HEK293 (cell line): ENCODE measurements at regions not wholly inside any gene's neighbourhood (a gene's known extent, or its start where the extent isn't known, plus 50 kb on each side); places are given as distances from the start of the nearest gene placed in this dataset.

Source experiments
- CTCF ChIA-PET: fragments of 350-600 bp; formaldehyde crosslinking; extraction: SDS; loops from one replicate; lab custom pipeline; 2021; ENCODE audit warnings: antibody characterized with exemption; lab: Yijun Ruan, JAX
- POLR2A ChIA-PET: fragments of 300-600 bp; formaldehyde crosslinking; extraction: SDS; loops from one replicate; lab custom pipeline; 2020; ENCODE audit warnings: antibody characterized with exemption, inconsistent platforms; lab: Yijun Ruan, JAX
- H3K27ac ChIP-seq: fragments of 200-500 bp; sonication (Bioruptor generic); 2 replicates; pipeline ENCODE4 v1.5.1; 2014; ENCODE audit warnings: low read depth, low read length, control low read depth, inconsistent platforms; ENCODE audit errors: extremely low read depth
- H3K36me3 ChIP-seq, 2 experiments: fragments of 200-500 bp in 1 of 2; sonication (Bioruptor generic) in 1 of 2; 1 replicate in 1 of 2; 2 replicates in 1 of 2; pipeline ENCODE4 v1.5.1; 2014 to 2017; ENCODE audit warnings: inconsistent platforms in 2 of 2, low read length in 2 of 2; ENCODE audit not compliant: control insufficient read depth in 2 of 2, insufficient read depth in 1 of 2
- H3K4me1 ChIP-seq: fragments of 200-500 bp; sonication (Bioruptor generic); 2 replicates; pipeline ENCODE4 v1.5.1; 2014; ENCODE audit warnings: mild to moderate bottlenecking, low read length, inconsistent platforms; ENCODE audit not compliant: control insufficient read depth, insufficient read depth
- H3K4me3 ChIP-seq: 2 replicates; pipeline ENCODE4 v1.5.1; 2011; ENCODE audit warnings: low read depth, mild to moderate bottlenecking, control low read depth, low read length, moderate library complexity
- H3K9me3 ChIP-seq: fragments of 200-500 bp; sonication (Bioruptor generic); 2 replicates; pipeline ENCODE4 v1.5.1; 2014; ENCODE audit warnings: low read depth, low read length, inconsistent platforms; ENCODE audit not compliant: control insufficient read depth, insufficient read depth
- ATF2 ChIP-seq: fragments of 450-650 bp; formaldehyde crosslinking; IDR thresholded peaks from 2 replicates; pipeline ENCODE4 v1.5.1; 2016; ENCODE audit warnings: missing biosample characterization, missing genetic modification characterization, low read depth
- BCL11B ChIP-seq: fragments of 450-650 bp; formaldehyde crosslinking; IDR thresholded peaks from 2 replicates; pipeline ENCODE4 v1.5.1; 2016; ENCODE audit warnings: low read depth, missing biosample characterization, missing genetic modification characterization
- KLF7 ChIP-seq: fragments of 450-650 bp; formaldehyde crosslinking; IDR thresholded peaks from 2 replicates; pipeline ENCODE4 v1.5.1; 2016; ENCODE audit warnings: missing biosample characterization, missing genetic modification characterization, borderline replicate concordance
- PRDM4 ChIP-seq: fragments of 450-650 bp; formaldehyde crosslinking; IDR thresholded peaks from 2 replicates; pipeline ENCODE4 v1.5.1; 2017; ENCODE audit warnings: missing biosample characterization, missing genetic modification characterization
- SETDB1 ChIP-seq: IDR thresholded peaks from one replicate; pipeline ENCODE4 v1.6.1; 2017; ENCODE audit warnings: mild to moderate bottlenecking, low read length, moderate library complexity, mixed read lengths; ENCODE audit not compliant: insufficient read length
- SP3 ChIP-seq: fragments of 450-650 bp; formaldehyde crosslinking; IDR thresholded peaks from 2 replicates; pipeline ENCODE4 v1.5.1; 2016; ENCODE audit warnings: missing biosample characterization, missing genetic modification characterization
- ZFHX2 ChIP-seq: fragments of 450-650 bp; formaldehyde crosslinking; conservative IDR thresholded peaks from 2 replicates; pipeline ENCODE4 v1.5.1; 2016; ENCODE audit warnings: missing biosample characterization, missing genetic modification characterization
- ZNF10 ChIP-seq: fragments of 450-650 bp; formaldehyde crosslinking; IDR thresholded peaks from 2 replicates; pipeline ENCODE4 v1.5.1; 2017; ENCODE audit warnings: missing biosample characterization, missing genetic modification characterization
- ZNF155 ChIP-seq: fragments of 450-650 bp; formaldehyde crosslinking; IDR thresholded peaks from 2 replicates; pipeline ENCODE4 v1.5.1; 2016; ENCODE audit warnings: missing biosample characterization, missing genetic modification characterization
- ZNF239 ChIP-seq: fragments of 450-650 bp; formaldehyde crosslinking; IDR thresholded peaks from 2 replicates; pipeline ENCODE4 v1.5.1; 2016; ENCODE audit warnings: missing biosample characterization, missing genetic modification characterization
- ZNF248 ChIP-seq: fragments of 450-650 bp; formaldehyde crosslinking; IDR thresholded peaks from 2 replicates; pipeline ENCODE4 v1.5.1; 2017; ENCODE audit warnings: missing biosample characterization, missing genetic modification characterization
- ZNF350 ChIP-seq: fragments of 450-650 bp; formaldehyde crosslinking; IDR thresholded peaks from 2 replicates; pipeline ENCODE4 v1.5.0; 2017; ENCODE audit warnings: missing biosample characterization, mild to moderate bottlenecking, missing genetic modification characterization
- ZNF391 ChIP-seq: fragments of 450-650 bp; formaldehyde crosslinking; IDR thresholded peaks from 2 replicates; pipeline ENCODE4 v1.5.1; 2016; ENCODE audit warnings: low read depth, missing biosample characterization, missing genetic modification characterization, borderline replicate concordance
- ZNF394 ChIP-seq: fragments of 450-650 bp; formaldehyde crosslinking; IDR thresholded peaks from 2 replicates; pipeline ENCODE4 v1.5.1; 2016; ENCODE audit warnings: missing biosample characterization, missing genetic modification characterization, mild to moderate bottlenecking, moderate library complexity, borderline replicate concordance
- ZNF449 ChIP-seq: fragments of 450-650 bp; formaldehyde crosslinking; IDR thresholded peaks from 2 replicates; pipeline ENCODE4 v1.5.1; 2017; ENCODE audit warnings: missing biosample characterization, mild to moderate bottlenecking, missing genetic modification characterization, moderate library complexity
- ZNF501 ChIP-seq: fragments of 450-650 bp; formaldehyde crosslinking; IDR thresholded peaks from 2 replicates; pipeline ENCODE4 v1.5.1; 2016; ENCODE audit warnings: missing biosample characterization, missing genetic modification characterization
- ZNF529 ChIP-seq: fragments of 450-650 bp; formaldehyde crosslinking; IDR thresholded peaks from 2 replicates; pipeline ENCODE4 v1.5.1; 2017; ENCODE audit warnings: missing genetic modification characterization, missing biosample characterization; ENCODE audit not compliant: insufficient replicate concordance
- ZNF660 ChIP-seq: fragments of 450-650 bp; IDR thresholded peaks from 2 replicates; pipeline ENCODE4 v1.5.1; 2018; ENCODE audit warnings: missing biosample characterization, mild to moderate bottlenecking, missing genetic modification characterization
- ZNF692 ChIP-seq: fragments of 450-650 bp; formaldehyde crosslinking; IDR thresholded peaks from 2 replicates; pipeline ENCODE4 v1.5.1; 2016; ENCODE audit warnings: missing biosample characterization, missing genetic modification characterization
- ZNF777 ChIP-seq: fragments of 450-650 bp; formaldehyde crosslinking; IDR thresholded peaks from 2 replicates; pipeline ENCODE4 v1.5.1; 2017; ENCODE audit warnings: missing biosample characterization, missing genetic modification characterization, borderline replicate concordance
- ZNF843 ChIP-seq: fragments of 450-650 bp; formaldehyde crosslinking; IDR thresholded peaks from 2 replicates; pipeline ENCODE4 v1.5.1; 2016; ENCODE audit warnings: missing biosample characterization, missing genetic modification characterization
- ZSCAN23 ChIP-seq: fragments of 450-650 bp; formaldehyde crosslinking; IDR thresholded peaks from 2 replicates; pipeline ENCODE4 v1.5.1; 2016; ENCODE audit warnings: missing biosample characterization, missing genetic modification characterization
- ZSCAN5A ChIP-seq: fragments of 450-650 bp; formaldehyde crosslinking; IDR thresholded peaks from 2 replicates; pipeline ENCODE4 v1.5.1; 2016; ENCODE audit warnings: missing biosample characterization, missing genetic modification characterization

GRCh38 chr7:125592331-125592730 lies 662.7 kb upstream of the POT1 start (continued):
- no peak for TF ChIP-seq PRDM4 (tag by site-specific recombination)
- no peak for TF ChIP-seq ZFHX2
- TF ChIP-seq BCL11B, result no peak
- TF ChIP-seq ZSCAN23 (tag by site-specific recombination), result no peak
- TF ChIP-seq ZNF501, result no peak
- no peak for TF ChIP-seq ZNF394 (tag by site-specific recombination)
- TF ChIP-seq ZNF391 (tag by site-specific recombination), result no peak
- TF ChIP-seq ZSCAN5A (tag by site-specific recombination), result no peak
- no peak for TF ChIP-seq ZNF10 (tag by site-specific recombination)

GRCh38 chr7:125573126-125573525 lies 643.5 kb upstream of the POT1 start:
- Histone ChIP-seq H3K4me1 (no peaks in the 10 kb centered on the region), H3K36me3 (no peaks in the 10 kb centered on the region), H3K27ac (no peak overlapping the region), H3K9me3 (no peaks in the 10 kb centered on the region), H3K4me3 (no peak overlapping the region)
- TF ChIP-seq SETDB1 (no peak), ZNF350 (tag by site-specific recombination) (no peak), ATF2 (tag by site-specific recombination) (no peak), ZNF529 (tag by site-specific recombination) (no peak), ZNF660 (no peak)
- ChIA-PET CTCF (no interaction called here), POLR2A (no interaction called here)

- Histone ChIP-seq H3K4me1 (no peaks in the 10 kb centered on the region), H3K9me3 (no peaks in the 10 kb centered on the region), H3K27ac (no peak overlapping the region), H3K4me3 (no peak overlapping the region), H3K36me3 (no peaks in the 10 kb centered on the region)
- TF ChIP-seq ZNF248 (tag by site-specific recombination) (no peak), ZNF843 (tag by site-specific recombination) (no peak), ZNF777 (tag by site-specific recombination) (no peak), ZNF692 (tag by site-specific recombination) (no peak), ZNF501 (no peak), KLF7 (tag by site-specific recombination) (no peak), ZNF155 (no peak), SP3 (tag by site-specific recombination) (no peak), ZNF239 (tag by site-specific recombination) (no peak), ZNF449 (tag by site-specific recombination) (no peak)
- ChIA-PET POLR2A (no interaction called here), CTCF (no interaction called here)
These were observed 642.8 kb upstream of the POT1 start for GRCh38 chr7:125572414-125572813.
